ENCODE measurements at regions not wholly inside any gene's neighbourhood (a gene's known extent, or its start where the extent isn't known, plus 50 kb on each side); places are given as distances from the start of the nearest gene placed in this dataset.

- TF ChIP-seq CTCF (optimal IDR thresholded peaks at IDR 0.05 in 1 of 3, IDR thresholded peaks at IDR 0.05 in 1 of 3, conservative IDR thresholded peaks at IDR 0.05 in 1 of 3; ENCODE audit: extremely low read depth in 1 of 3, insufficient read depth in 2 of 3, low read length in 3 of 3) = no peak
- no peak for TF ChIP-seq EZH2 (IDR thresholded peaks at IDR 0.05; ENCODE audit: low read length)
These were observed 67.7 kb downstream of the ELAPOR2 start for GRCh38 chr7:86991771-86992191.
